HEK293T (cell line): ENCODE measurements at regions not wholly inside any gene's neighbourhood (a gene's known extent, or its start where the extent isn't known, plus 50 kb on each side); places are given as distances from the start of the nearest gene placed in this dataset.

Source experiments
- CTCF ChIA-PET: fragments of 350-600 bp; formaldehyde crosslinking; extraction: SDS; loops from one replicate; lab custom pipeline; 2021; ENCODE audit warnings: antibody characterized with exemption, inconsistent platforms; lab: Yijun Ruan, JAX
- POLR2A ChIA-PET: fragments of 350-600 bp; formaldehyde crosslinking; extraction: SDS; loops from one replicate; lab custom pipeline; 2020; ENCODE audit warnings: antibody characterized with exemption, inconsistent platforms; lab: Yijun Ruan, JAX
- DNase-seq: peaks from one replicate; pipeline ENCODE4 v3.0.0; 2012; ENCODE audit warnings: mixed read lengths; ENCODE audit errors: extremely low spot score
- ARNT ChIP-seq: fragments of 450-650 bp; IDR thresholded peaks from 2 replicates; pipeline ENCODE4 v1.6.1; 2017; ENCODE audit warnings: mild to moderate bottlenecking
- BHLHE40 ChIP-seq: fragments of 450-650 bp; IDR thresholded peaks from 2 replicates; pipeline ENCODE4 v1.6.1; 2016; ENCODE audit warnings: mild to moderate bottlenecking, moderate library complexity, borderline replicate concordance
- CTBP1 ChIP-seq: fragments of 450-650 bp; IDR thresholded peaks from 2 replicates; pipeline ENCODE4 v1.6.1; 2016; ENCODE audit warnings: borderline replicate concordance
- ELF4 ChIP-seq: fragments of 450-650 bp; IDR thresholded peaks from 2 replicates; pipeline ENCODE4 v1.6.1; 2017; ENCODE audit warnings: antibody characterized with exemption
- FOXA1 ChIP-seq: fragments of 450-650 bp; IDR thresholded peaks from 2 replicates; pipeline ENCODE4 v1.6.1; 2016; ENCODE audit warnings: mild to moderate bottlenecking
- FOXK2 ChIP-seq: fragments of 450-650 bp; IDR thresholded peaks from 2 replicates; pipeline ENCODE4 v1.6.1; 2016; ENCODE audit warnings: mild to moderate bottlenecking
- FOXM1 ChIP-seq: fragments of 450-650 bp; IDR thresholded peaks from 2 replicates; pipeline ENCODE4 v1.6.1; 2017; ENCODE audit warnings: mild to moderate bottlenecking, borderline replicate concordance
- HDGF ChIP-seq: fragments of 450-650 bp; IDR thresholded peaks from 2 replicates; pipeline ENCODE4 v1.6.1; 2017; ENCODE audit warnings: antibody characterized with exemption, borderline replicate concordance
- L3MBTL2 ChIP-seq: fragments of 450-650 bp; conservative IDR thresholded peaks from 2 replicates; pipeline ENCODE4 v1.6.1; 2016; ENCODE audit warnings: mild to moderate bottlenecking
- LEF1 ChIP-seq: fragments of 450-650 bp; IDR thresholded peaks from 2 replicates; pipeline ENCODE4 v1.6.1; 2017; ENCODE audit warnings: mild to moderate bottlenecking, borderline replicate concordance
- NFRKB ChIP-seq: fragments of 450-650 bp; IDR thresholded peaks from 2 replicates; pipeline ENCODE4 v1.6.1; 2016; ENCODE audit warnings: mild to moderate bottlenecking, moderate library complexity
- PKNOX1 ChIP-seq: fragments of 450-650 bp; IDR thresholded peaks from 2 replicates; pipeline ENCODE4 v1.6.1; 2016
- SP1 ChIP-seq: fragments of 450-650 bp; IDR thresholded peaks from 2 replicates; pipeline ENCODE4 v1.6.1; 2017
- SUZ12 ChIP-seq: fragments of 450-650 bp; IDR thresholded peaks from 2 replicates; pipeline ENCODE4 v1.6.1; 2016; ENCODE audit warnings: mild to moderate bottlenecking
- TARDBP ChIP-seq: fragments of 450-650 bp; IDR thresholded peaks from 2 replicates; pipeline ENCODE4 v1.6.1; 2016
- ZNF384 ChIP-seq: fragments of 450-650 bp; IDR thresholded peaks from 2 replicates; pipeline ENCODE4 v1.6.1; 2016

GRCh38 chr10:83354456-83354855 lies 784.9 kb upstream of the GHITM start:
- DNase-seq = no peak
- POLR2A ChIA-PET = no interaction called here
- TF ChIP-seq FOXM1 (no peak), HDGF (no peak), ZNF384 (no peak), LEF1 (no peak), BHLHE40 (no peak), L3MBTL2 (no peak), PKNOX1 (no peak), ARNT (no peak), SP1 (no peak), FOXK2 (no peak), FOXA1 (no peak), CTBP1 (no peak), NFRKB (no peak), ELF4 (no peak), SUZ12 (no peak)
- CTCF ChIA-PET = no interaction called here

- DNase-seq = no peak
- POLR2A ChIA-PET = no interaction called here
- TF ChIP-seq HDGF = no peak
- CTCF ChIA-PET = no interaction called here
These were observed 782.3 kb upstream of the GHITM start for GRCh38 chr10:83357004-83357403.

- ChIA-PET POLR2A (no interaction called here), CTCF (no interaction called here)
- DNase-seq = no peak
- no peak for TF ChIP-seq ZNF384
- TF ChIP-seq PKNOX1 = no peak
- no peak for TF ChIP-seq TARDBP
- TF ChIP-seq FOXA1 = no peak
- no peak for TF ChIP-seq LEF1
- no peak for TF ChIP-seq FOXM1
- TF ChIP-seq NFRKB = no peak
- TF ChIP-seq SP1 = no peak
- no peak for TF ChIP-seq HDGF
- TF ChIP-seq SUZ12 = no peak
- TF ChIP-seq ARNT = no peak
- no peak for TF ChIP-seq BHLHE40
- TF ChIP-seq CTBP1 = no peak
- TF ChIP-seq FOXK2 = no peak
- no peak for TF ChIP-seq L3MBTL2
These were observed 781.7 kb upstream of the GHITM start for GRCh38 chr10:83357627-83358026.

GRCh38 chr10:83367036-83367435 lies 772.3 kb upstream of the GHITM start:
- ChIA-PET POLR2A (no interaction called here), CTCF (no interaction called here)
- DNase-seq = no peak
- TF ChIP-seq ARNT = no peak
- no peak for TF ChIP-seq ELF4
- TF ChIP-seq CTBP1 = no peak
- no peak for TF ChIP-seq NFRKB
- no peak for TF ChIP-seq L3MBTL2
- TF ChIP-seq BHLHE40 = no peak
- TF ChIP-seq FOXK2 = no peak

- TF ChIP-seq PKNOX1 (no peak), L3MBTL2 (no peak), FOXA1 (no peak), HDGF (no peak), LEF1 (no peak), ZNF384 (no peak), SUZ12 (no peak), BHLHE40 (no peak), FOXK2 (no peak), CTBP1 (no peak), FOXM1 (no peak), TARDBP (no peak), NFRKB (no peak), ELF4 (no peak), SP1 (no peak), ARNT (no peak)
- CTCF ChIA-PET = no interaction called here
- DNase-seq = no peak
- POLR2A ChIA-PET = no interaction called here
These were observed 767.4 kb upstream of the GHITM start for GRCh38 chr10:83371696-83372490.

GRCh38 chr10:83372646-83373045 lies 766.7 kb upstream of the GHITM start:
- CTCF ChIA-PET = no interaction called here
- POLR2A ChIA-PET = no interaction called here
- DNase-seq = no peak
- TF ChIP-seq L3MBTL2 = no peak
- TF ChIP-seq BHLHE40 = no peak
- TF ChIP-seq SUZ12 = no peak
